HepG2 (cell line): ENCODE measurements at regions not wholly inside any gene's neighbourhood (a gene's known extent, or its start where the extent isn't known, plus 50 kb on each side); places are given as distances from the start of the nearest gene placed in this dataset.

Experiments
- EZH2 ChIP-seq: conservative IDR thresholded peaks from 2 replicates; pipeline ENCODE4 v1.6.1; 2012; ENCODE audit warnings: mild to moderate bottlenecking, low read depth, low read length, moderate library complexity
- SMAD1 ChIP-seq: sonication (generic); formaldehyde crosslinking; IDR thresholded peaks from 2 replicates; pipeline ENCODE4 v1.4.0; 2020; ENCODE audit warnings: missing genetic modification reagents, low read depth, mild to moderate bottlenecking, borderline replicate concordance
- ZNF512 ChIP-seq: sonication (generic); formaldehyde crosslinking; IDR thresholded peaks from 2 replicates; pipeline ENCODE4 v1.4.0; 2020; ENCODE audit warnings: mild to moderate bottlenecking, missing genetic modification reagents
- TF ChIP-seq, protein P1 (sequence below): sonication (generic); formaldehyde crosslinking; IDR thresholded peaks from 2 replicates; pipeline ENCODE4 v1.4.0; 2020; ENCODE audit warnings: missing genetic modification reagents
- TF ChIP-seq, protein P2 (sequence below): sonication (generic); formaldehyde crosslinking; IDR thresholded peaks from 2 replicates; pipeline ENCODE4 v1.5.0; 2020; ENCODE audit warnings: mild to moderate bottlenecking, missing genetic modification reagents

- TF ChIP-seq, protein P1, sequence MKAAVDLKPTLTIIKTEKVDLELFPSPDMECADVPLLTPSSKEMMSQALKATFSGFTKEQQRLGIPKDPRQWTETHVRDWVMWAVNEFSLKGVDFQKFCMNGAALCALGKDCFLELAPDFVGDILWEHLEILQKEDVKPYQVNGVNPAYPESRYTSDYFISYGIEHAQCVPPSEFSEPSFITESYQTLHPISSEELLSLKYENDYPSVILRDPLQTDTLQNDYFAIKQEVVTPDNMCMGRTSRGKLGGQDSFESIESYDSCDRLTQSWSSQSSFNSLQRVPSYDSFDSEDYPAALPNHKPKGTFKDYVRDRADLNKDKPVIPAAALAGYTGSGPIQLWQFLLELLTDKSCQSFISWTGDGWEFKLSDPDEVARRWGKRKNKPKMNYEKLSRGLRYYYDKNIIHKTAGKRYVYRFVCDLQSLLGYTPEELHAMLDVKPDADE (CRISPR knock-in tag) = no peak
- TF ChIP-seq SMAD1 = no peak
- no peak for TF ChIP-seq EZH2
- no peak for TF ChIP-seq ZNF512 (CRISPR knock-in tag)
- TF ChIP-seq, protein P2, sequence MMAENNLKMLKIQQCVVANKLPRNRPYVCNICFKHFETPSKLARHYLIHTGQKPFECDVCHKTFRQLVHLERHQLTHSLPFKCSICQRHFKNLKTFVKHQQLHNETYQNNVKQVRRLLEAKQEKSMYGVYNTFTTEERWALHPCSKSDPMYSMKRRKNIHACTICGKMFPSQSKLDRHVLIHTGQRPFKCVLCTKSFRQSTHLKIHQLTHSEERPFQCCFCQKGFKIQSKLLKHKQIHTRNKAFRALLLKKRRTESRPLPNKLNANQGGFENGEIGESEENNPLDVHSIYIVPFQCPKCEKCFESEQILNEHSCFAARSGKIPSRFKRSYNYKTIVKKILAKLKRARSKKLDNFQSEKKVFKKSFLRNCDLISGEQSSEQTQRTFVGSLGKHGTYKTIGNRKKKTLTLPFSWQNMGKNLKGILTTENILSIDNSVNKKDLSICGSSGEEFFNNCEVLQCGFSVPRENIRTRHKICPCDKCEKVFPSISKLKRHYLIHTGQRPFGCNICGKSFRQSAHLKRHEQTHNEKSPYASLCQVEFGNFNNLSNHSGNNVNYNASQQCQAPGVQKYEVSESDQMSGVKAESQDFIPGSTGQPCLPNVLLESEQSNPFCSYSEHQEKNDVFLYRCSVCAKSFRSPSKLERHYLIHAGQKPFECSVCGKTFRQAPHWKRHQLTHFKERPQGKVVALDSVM (CRISPR knock-in tag) = no peak
These were observed 689.3 kb upstream of the CCDC54 start for GRCh38 chr3:106687905-106688304.
